DLD1 (cell line): ENCODE measurements at regions not wholly inside any gene's neighbourhood (a gene's known extent, or its start where the extent isn't known, plus 50 kb on each side); places are given as distances from the start of the nearest gene placed in this dataset.

Experiments
- in situ Hi-C: cut with HindIII; loops from 2 replicates; pipeline ENCODE4 v1.10.0; 2017; ENCODE audit warnings: low sequenced_read_pairs

GRCh38 chr7:121810831-121811672, 61.9 kb upstream of the PTPRZ1 start:
- in situ Hi-C loops: no loop called here

- in situ Hi-C loops: no loop called here
Measured at GRCh38 chr7:121807078-121807477, 65.9 kb upstream of the PTPRZ1 start.

- in situ Hi-C loops: no loop called here
Measured at GRCh38 chr7:121803039-121803438, 69.9 kb upstream of the PTPRZ1 start.

- in situ Hi-C loops: no loop called here
Measured at GRCh38 chr7:121800916-121801675, 71.9 kb upstream of the PTPRZ1 start.

GRCh38 chr7:121798896-121799295, 74.1 kb upstream of the PTPRZ1 start:
- in situ Hi-C loops: no loop called here

GRCh38 chr7:121798453-121798840, 74.5 kb upstream of the PTPRZ1 start:
- in situ Hi-C loops: no loop called here

GRCh38 chr7:121797657-121798452, 75.1 kb upstream of the PTPRZ1 start:
- in situ Hi-C loops: no loop called here

- in situ Hi-C loops: no loop called here
Measured at GRCh38 chr7:121796936-121797656, 75.9 kb upstream of the PTPRZ1 start.

- in situ Hi-C loops: no loop called here
Measured at GRCh38 chr7:121796381-121796780, 76.6 kb upstream of the PTPRZ1 start.

- in situ Hi-C loops: no loop called here
Measured at GRCh38 chr7:121795736-121796135, 77.2 kb upstream of the PTPRZ1 start.

- in situ Hi-C loops: no loop called here
Measured at GRCh38 chr7:121793716-121794115, 79.2 kb upstream of the PTPRZ1 start.

GRCh38 chr7:121777672-121778071, 95.3 kb upstream of the PTPRZ1 start:
- in situ Hi-C loops: no loop called here

GRCh38 chr7:121774563-121774962, 98.4 kb upstream of the PTPRZ1 start:
- in situ Hi-C loops: no loop called here

- in situ Hi-C loops: no loop called here
Measured at GRCh38 chr7:121766676-121767075, 106.3 kb upstream of the PTPRZ1 start.

GRCh38 chr7:121761399-121761798, 111.6 kb upstream of the PTPRZ1 start:
- in situ Hi-C loops: no loop called here

GRCh38 chr7:121755818-121756552, 117.0 kb upstream of the PTPRZ1 start:
- in situ Hi-C loops: no loop called here

- in situ Hi-C loops: no loop called here
Measured at GRCh38 chr7:121755286-121755685, 117.7 kb upstream of the PTPRZ1 start.

GRCh38 chr7:121753944-121754343, 119.0 kb upstream of the PTPRZ1 start:
- in situ Hi-C loops: no loop called here

- in situ Hi-C loops: no loop called here
Measured at GRCh38 chr7:121752706-121753105, 120.3 kb upstream of the PTPRZ1 start.

GRCh38 chr7:121748546-121748945, 124.4 kb upstream of the PTPRZ1 start:
- in situ Hi-C loops: no loop called here
